ENCODE measurements at regions not wholly inside any gene's neighbourhood (a gene's known extent, or its start where the extent isn't known, plus 50 kb on each side); places are given as distances from the start of the nearest gene placed in this dataset.

DNA sequence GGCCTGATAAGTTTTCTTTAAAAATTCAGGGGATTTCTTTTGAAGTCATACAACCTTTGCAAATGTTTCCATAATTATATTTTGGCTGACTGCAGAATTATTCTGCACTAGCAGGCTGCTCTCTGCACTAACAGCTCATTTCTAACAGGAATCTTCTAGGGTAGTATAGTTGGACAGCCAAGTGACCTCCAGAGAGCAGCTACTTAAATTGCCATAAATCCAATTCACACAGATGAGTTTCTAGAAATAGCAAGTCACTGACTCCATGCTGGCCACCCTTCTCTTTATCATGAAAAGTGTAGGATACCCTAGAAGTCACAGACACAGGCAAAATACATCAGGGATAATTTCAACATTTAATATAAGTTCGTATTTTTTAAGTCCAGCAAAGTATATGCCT lies 110.9 kb upstream of the TARS1 start:
- Histone ChIP-seq H3K4me1 (replicated peaks) (no peaks in the 10 kb centered on the region), H3K4me3 (no peak overlapping the region), H3K36me3 (no peaks in the 10 kb centered on the region), H3K27ac (no peak overlapping the region), H3K9me3 (no peaks in the 10 kb centered on the region), H3K27me3 (replicated peaks; ENCODE audit: insufficient read depth) (no peaks in the 10 kb centered on the region)
- no peak for DNase-seq (ENCODE audit: low spot score)
- intact Hi-C loops (cut with DNase I), result no loop called here
- TF ChIP-seq, protein P1, sequence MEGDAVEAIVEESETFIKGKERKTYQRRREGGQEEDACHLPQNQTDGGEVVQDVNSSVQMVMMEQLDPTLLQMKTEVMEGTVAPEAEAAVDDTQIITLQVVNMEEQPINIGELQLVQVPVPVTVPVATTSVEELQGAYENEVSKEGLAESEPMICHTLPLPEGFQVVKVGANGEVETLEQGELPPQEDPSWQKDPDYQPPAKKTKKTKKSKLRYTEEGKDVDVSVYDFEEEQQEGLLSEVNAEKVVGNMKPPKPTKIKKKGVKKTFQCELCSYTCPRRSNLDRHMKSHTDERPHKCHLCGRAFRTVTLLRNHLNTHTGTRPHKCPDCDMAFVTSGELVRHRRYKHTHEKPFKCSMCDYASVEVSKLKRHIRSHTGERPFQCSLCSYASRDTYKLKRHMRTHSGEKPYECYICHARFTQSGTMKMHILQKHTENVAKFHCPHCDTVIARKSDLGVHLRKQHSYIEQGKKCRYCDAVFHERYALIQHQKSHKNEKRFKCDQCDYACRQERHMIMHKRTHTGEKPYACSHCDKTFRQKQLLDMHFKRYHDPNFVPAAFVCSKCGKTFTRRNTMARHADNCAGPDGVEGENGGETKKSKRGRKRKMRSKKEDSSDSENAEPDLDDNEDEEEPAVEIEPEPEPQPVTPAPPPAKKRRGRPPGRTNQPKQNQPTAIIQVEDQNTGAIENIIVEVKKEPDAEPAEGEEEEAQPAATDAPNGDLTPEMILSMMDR (IDR thresholded peaks at IDR 0.05), result no peak
- TF ChIP-seq POLR2AphosphoS5 (IDR thresholded peaks at IDR 0.05), result no peak
- no peak for TF ChIP-seq POLR2A (IDR thresholded peaks at IDR 0.05)
- 83% methylated on average over 1 of the region's 1 CpG for WGBS

DNA sequence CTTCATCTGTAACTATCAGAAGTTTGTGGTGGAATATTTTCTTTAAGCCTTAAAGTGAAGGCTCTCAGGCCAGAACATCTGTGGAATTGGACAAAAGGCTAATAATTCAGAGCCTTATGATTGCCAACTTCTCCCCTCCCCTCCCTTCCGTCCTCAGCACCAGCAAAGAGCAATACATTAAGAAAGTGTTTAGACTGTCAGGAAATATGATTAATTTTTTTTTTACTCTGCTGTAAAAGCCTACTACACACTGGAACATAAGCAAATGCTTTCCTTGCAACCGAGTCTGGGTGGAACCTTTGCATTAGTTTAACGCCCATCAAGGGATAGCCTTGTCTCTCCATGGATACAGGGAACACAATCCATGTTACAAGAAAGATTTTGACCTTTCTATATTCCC lies 110.3 kb upstream of the TARS1 start:
- no peak for DNase-seq (ENCODE audit: low spot score)
- no peaks in the 10 kb centered on the region for H3K36me3 ChIP-seq
- intact Hi-C loops (cut with DNase I), result no loop called here
- H3K4me3 ChIP-seq, result no peak overlapping the region
- H3K9me3 ChIP-seq, result no peaks in the 10 kb centered on the region
- H3K4me1 ChIP-seq (replicated peaks), result no peaks in the 10 kb centered on the region
- H3K27ac ChIP-seq, result no peak overlapping the region
- WGBS, result 66% methylated on average over 3 of the region's 3 CpGs
- no peak for TF ChIP-seq POLR2A (IDR thresholded peaks at IDR 0.05)
- TF ChIP-seq, protein P1 (IDR thresholded peaks at IDR 0.05), result no peak
- no peak for TF ChIP-seq POLR2AphosphoS5 (IDR thresholded peaks at IDR 0.05)
- no peaks in the 10 kb centered on the region for H3K27me3 ChIP-seq (replicated peaks; ENCODE audit: insufficient read depth)

DNA sequence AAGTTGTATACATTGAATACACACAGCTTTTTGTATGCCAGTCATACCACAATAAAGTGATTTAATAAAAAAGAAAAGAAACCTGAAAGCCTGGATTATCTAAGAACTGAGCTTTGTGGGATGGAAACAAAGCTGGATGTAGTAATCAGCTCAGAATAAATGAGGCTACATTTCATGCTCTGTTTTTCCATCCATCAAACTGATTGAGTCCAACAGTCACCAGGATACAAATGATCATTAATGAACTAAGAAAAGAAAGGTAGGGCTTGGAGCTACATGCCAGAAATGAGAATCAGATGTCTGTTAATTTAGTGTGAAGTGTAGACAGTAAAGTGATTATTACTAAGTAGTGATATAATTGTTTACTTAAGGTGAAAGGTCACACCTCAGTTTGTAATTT lies 109.8 kb upstream of the TARS1 start:
- H3K4me3 ChIP-seq, result no peak overlapping the region
- H3K27ac ChIP-seq, result no peak overlapping the region
- no peaks in the 10 kb centered on the region for H3K9me3 ChIP-seq
- no peaks in the 10 kb centered on the region for H3K27me3 ChIP-seq (replicated peaks; ENCODE audit: insufficient read depth)
- intact Hi-C loops (cut with DNase I), result no loop called here
- DNase-seq (ENCODE audit: low spot score), result no peak
- H3K4me1 ChIP-seq (replicated peaks), result no peaks in the 10 kb centered on the region
- no peaks in the 10 kb centered on the region for H3K36me3 ChIP-seq
- TF ChIP-seq POLR2A (IDR thresholded peaks at IDR 0.05), result no peak
- no peak for TF ChIP-seq POLR2AphosphoS5 (IDR thresholded peaks at IDR 0.05)
- TF ChIP-seq, protein P1 (IDR thresholded peaks at IDR 0.05), result no peak

DNA sequence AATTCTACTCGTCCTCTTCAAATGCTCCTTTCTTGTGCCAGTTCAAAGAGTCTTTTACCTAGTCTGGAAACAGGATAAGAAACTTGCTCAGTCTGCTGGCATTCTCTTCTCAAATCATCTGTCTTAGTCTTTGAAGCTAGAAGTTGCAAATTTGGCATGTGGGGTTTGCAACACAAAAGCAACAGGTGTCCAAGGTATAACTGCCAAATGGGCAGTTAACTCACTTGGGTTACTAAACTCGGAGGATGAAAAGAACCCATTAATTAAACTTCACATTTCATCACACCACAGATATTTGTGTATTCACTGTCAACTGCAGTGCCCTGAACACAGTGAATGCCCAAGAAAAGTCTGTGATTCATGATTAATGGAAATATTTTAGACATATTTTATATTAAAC lies 108.0 kb upstream of the TARS1 start:
- Histone ChIP-seq H3K27me3 (replicated peaks; ENCODE audit: insufficient read depth) (no peaks in the 10 kb centered on the region), H3K27ac (no peak overlapping the region), H3K9me3 (no peaks in the 10 kb centered on the region), H3K4me3 (no peak overlapping the region), H3K4me1 (replicated peaks) (no peaks in the 10 kb centered on the region), H3K36me3 (no peaks in the 10 kb centered on the region)
- DNase-seq (ENCODE audit: low spot score), result no peak
- 24% methylated on average over 2 of the region's 2 CpGs for WGBS
- intact Hi-C loops (cut with DNase I), result no loop called here
- TF ChIP-seq, protein P1 (IDR thresholded peaks at IDR 0.05), result no peak
- TF ChIP-seq POLR2AphosphoS5 (IDR thresholded peaks at IDR 0.05), result no peak
- no peak for TF ChIP-seq POLR2A (IDR thresholded peaks at IDR 0.05)

DNA sequence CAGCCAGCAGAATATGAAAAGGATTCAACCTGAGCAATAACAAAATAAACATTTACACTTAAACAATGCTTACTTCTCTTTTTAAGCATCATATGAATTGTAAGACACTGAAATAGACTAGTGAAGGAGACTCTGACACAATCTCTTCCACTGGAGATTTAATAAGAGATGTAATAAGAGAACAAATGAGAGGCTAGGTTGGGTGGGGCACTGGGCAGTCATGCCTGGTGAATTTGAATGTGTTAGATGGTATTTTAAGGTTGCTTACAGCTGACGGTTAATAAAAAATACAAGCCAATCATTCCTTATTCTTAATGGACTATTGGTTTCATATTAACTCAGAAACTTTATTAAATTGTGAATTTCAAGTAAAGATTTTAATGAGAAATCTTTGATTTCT lies 105.9 kb upstream of the TARS1 start:
- Histone ChIP-seq H3K9me3 (no peaks in the 10 kb centered on the region), H3K36me3 (no peaks in the 10 kb centered on the region), H3K4me3 (no peak overlapping the region), H3K27me3 (replicated peaks; ENCODE audit: insufficient read depth) (no peaks in the 10 kb centered on the region), H3K4me1 (replicated peaks) (no peaks in the 10 kb centered on the region), H3K27ac (no peak overlapping the region)
- intact Hi-C loops (cut with DNase I), result no loop called here
- DNase-seq (ENCODE audit: low spot score), result no peak
- WGBS, result 93% methylated on average over 1 of the region's 1 CpG
- no peak for TF ChIP-seq POLR2A (IDR thresholded peaks at IDR 0.05)
- TF ChIP-seq, protein P1 (IDR thresholded peaks at IDR 0.05), result no peak
